Endodermal cell (in vitro differentiated cells): ENCODE measurements at regions not wholly inside any gene's neighbourhood (a gene's known extent, or its start where the extent isn't known, plus 50 kb on each side); places are given as distances from the start of the nearest gene placed in this dataset.

Experiments used
- DNase-seq: peaks from one replicate; pipeline ENCODE4 v3.0.0-alpha.2; 2017
- H3K27ac ChIP-seq: 2 replicates; pipeline ENCODE4 v1.5.1; 2013; ENCODE audit warnings: mild to moderate bottlenecking, low read depth, low read length, moderate library complexity
- H3K27me3 ChIP-seq: 2 replicates; pipeline ENCODE4 v1.6.1; 2013; ENCODE audit warnings: mild to moderate bottlenecking, low read length, moderate library complexity; ENCODE audit not compliant: insufficient read depth, control insufficient read depth, poor library complexity, severe bottlenecking
- H3K36me3 ChIP-seq: 2 replicates; pipeline ENCODE4 v1.7.0; 2013; ENCODE audit warnings: mild to moderate bottlenecking, low read length, moderate library complexity; ENCODE audit not compliant: control insufficient read depth, insufficient read depth
- H3K4me1 ChIP-seq: one replicate; pipeline ENCODE4 v1.7.0; 2013; ENCODE audit warnings: low read length; ENCODE audit not compliant: control insufficient read depth, insufficient read depth
- H3K4me3 ChIP-seq: 2 replicates; pipeline ENCODE4 v1.5.1; 2013; ENCODE audit warnings: mild to moderate bottlenecking, low read length, moderate library complexity
- H3K9ac ChIP-seq: 2 replicates; pipeline ENCODE4 v1.6.1; 2013; ENCODE audit warnings: mild to moderate bottlenecking, low read length, moderate library complexity; ENCODE audit not compliant: poor library complexity, severe bottlenecking; ENCODE audit errors: extremely low read depth
- H3K9me3 ChIP-seq: 2 replicates; pipeline ENCODE4 v1.6.1; 2013; ENCODE audit warnings: mild to moderate bottlenecking, low read length, moderate library complexity; ENCODE audit not compliant: control insufficient read depth
- H3K27ac Mint-ChIP-seq: 2 replicates; pipeline ENCODE4 v1.8.0; 2020; ENCODE audit warnings: mixed read lengths
- H3K27me3 Mint-ChIP-seq: 2 replicates; pipeline ENCODE4 v1.8.0; 2021; ENCODE audit warnings: mild to moderate bottlenecking, mixed read lengths; ENCODE audit not compliant: insufficient read depth
- H3K36me3 Mint-ChIP-seq: 2 replicates; pipeline ENCODE4 v1.8.0; 2020; ENCODE audit warnings: low read depth, mixed read lengths
- H3K4me1 Mint-ChIP-seq: 2 replicates; pipeline ENCODE4 v1.8.0; 2020; ENCODE audit warnings: mixed read lengths
- H3K4me3 Mint-ChIP-seq: 2 replicates; pipeline ENCODE4 v1.8.0; 2020; ENCODE audit warnings: mild to moderate bottlenecking, moderate library complexity, mixed read lengths
- H3K9me3 Mint-ChIP-seq: 2 replicates; pipeline ENCODE4 v1.8.0; 2020; ENCODE audit warnings: mild to moderate bottlenecking, mixed read lengths
- CTCF ChIP-seq: fragments of 200-600 bp; sonication (generic); conservative IDR thresholded peaks from 2 replicates; pipeline ENCODE4 v1.5.0; 2021; ENCODE audit warnings: antibody characterized with exemption, mild to moderate bottlenecking
- WGBS, 2 experiments: methylation state at CpG; one replicate each; pipeline versions ENCODE4 v1.1.5 to v1.1.7; 2013; ENCODE audit warnings: missing lambda C conversion rate in 2 of 2, mixed read lengths in 1 of 2; ENCODE audit not compliant: insufficient coverage in 1 of 2, insufficient read length in 1 of 2; 5-methylcytosine and 5-hydroxymethylcytosine counted together

GRCh38 chr10:16192337-16192736 lies 244.5 kb upstream of the PTER start:
- peak overlapping the region; percentile 71 for H3K4me3 ChIP-seq
- H3K4me3 Mint-ChIP-seq, result no peak overlapping the region
- peaks cover 54% of the 10 kb centered on the region for H3K9me3 ChIP-seq
- H3K36me3 Mint-ChIP-seq, result peaks cover 5% of the 10 kb centered on the region
- no peaks in the 10 kb centered on the region for H3K4me1 ChIP-seq
- peaks cover 4% of the 10 kb centered on the region for H3K4me1 Mint-ChIP-seq
- H3K27me3 ChIP-seq, result no peaks in the 10 kb centered on the region
- H3K27me3 Mint-ChIP-seq, result no peaks in the 10 kb centered on the region
- no peaks in the 10 kb centered on the region for H3K36me3 ChIP-seq
- TF ChIP-seq CTCF, result no peak
- peaks cover 38% of the 10 kb centered on the region for H3K9me3 Mint-ChIP-seq
- 92 to 100% methylated on average over 3 to 5 of the region's 5 CpGs for WGBS, 2 experiments
- no peak overlapping the region for H3K27ac ChIP-seq
- DNase-seq, result no peak
- no peak overlapping the region for H3K9ac ChIP-seq
- H3K27ac Mint-ChIP-seq, result no peak overlapping the region

- Histone ChIP-seq H3K9ac (no peak overlapping the region), H3K36me3 (no peaks in the 10 kb centered on the region), H3K4me1 (no peaks in the 10 kb centered on the region), H3K27ac (no peak overlapping the region), H3K4me3 (peak overlapping the region; percentile 71), H3K9me3 (peaks cover 60% of the 10 kb centered on the region), H3K27me3 (no peaks in the 10 kb centered on the region)
- DNase-seq, result no peak
- Mint-ChIP-seq H3K4me1 (peaks cover 4% of the 10 kb centered on the region), H3K27me3 (no peaks in the 10 kb centered on the region), H3K36me3 (peaks cover 5% of the 10 kb centered on the region), H3K9me3 (peaks cover 43% of the 10 kb centered on the region), H3K4me3 (no peak overlapping the region), H3K27ac (peak overlapping the region; percentile 87)
- WGBS, 2 experiments, result 63 to 82% methylated on average over 1 to 3 of the region's 3 CpGs
- TF ChIP-seq CTCF, result no peak
Observed at GRCh38 chr10:16193241-16193640, 243.6 kb upstream of the PTER start.

DNA sequence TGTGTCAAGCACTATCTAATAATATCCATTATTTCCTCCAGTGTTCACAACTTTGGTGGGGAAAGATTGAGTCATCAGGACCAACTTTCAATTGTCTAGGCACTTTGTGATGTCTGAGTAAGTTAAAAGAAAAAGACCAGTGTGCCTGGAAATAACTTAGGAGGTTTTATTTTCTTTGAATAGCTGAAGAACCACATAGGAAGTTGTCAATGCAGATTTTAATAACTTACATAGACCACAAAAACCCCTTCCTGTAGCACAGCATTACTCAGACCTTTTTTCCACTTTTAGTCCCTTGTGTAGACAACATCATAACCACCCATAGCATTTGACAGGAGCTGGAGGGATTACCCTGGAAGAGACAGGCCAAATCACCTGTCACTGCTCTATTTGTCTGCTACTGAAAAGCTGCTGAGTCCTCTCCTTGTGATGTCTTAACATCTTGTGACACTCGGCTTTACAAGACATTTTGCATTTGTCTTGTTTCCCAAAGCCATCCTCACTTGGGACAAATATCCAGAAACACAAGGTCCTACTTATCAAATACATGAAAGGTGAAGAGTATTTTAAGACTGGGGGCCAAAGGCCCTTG lies 241.5 kb upstream of the PTER start:
- H3K9ac ChIP-seq, result no peak overlapping the region
- DNase-seq, result no peak
- H3K4me3 ChIP-seq, result peak overlapping the region; percentile 36
- 100% methylated on average over 1 of the region's 1 CpG; no CpG with 5 or more reads in 1 of the 2 experiments for WGBS, 2 experiments
- H3K27ac Mint-ChIP-seq, result no peak overlapping the region
- no peak overlapping the region for H3K27ac ChIP-seq
- H3K9me3 Mint-ChIP-seq, result peaks cover 44% of the 10 kb centered on the region
- peaks cover 4% of the 10 kb centered on the region for H3K4me1 Mint-ChIP-seq
- H3K27me3 ChIP-seq, result no peaks in the 10 kb centered on the region
- no peak overlapping the region for H3K4me3 Mint-ChIP-seq
- H3K36me3 Mint-ChIP-seq, result peaks cover 5% of the 10 kb centered on the region
- no peaks in the 10 kb centered on the region for H3K27me3 Mint-ChIP-seq
- H3K4me1 ChIP-seq, result no peaks in the 10 kb centered on the region
- no peak for TF ChIP-seq CTCF
- peaks cover 60% of the 10 kb centered on the region for H3K9me3 ChIP-seq
- H3K36me3 ChIP-seq, result no peaks in the 10 kb centered on the region
